Mucosa of descending colon (tissue), 3 donors: ENCODE measurements at regions not wholly inside any gene's neighbourhood (a gene's known extent, or its start where the extent isn't known, plus 50 kb on each side); places are given as distances from the start of the nearest gene placed in this dataset.

Source experiments
- ATAC-seq: fragments of 200-7000 bp; cut with Tn5 transposase; one replicate; pipeline ENCODE4 v1.9.1; 2020; ENCODE audit warnings: mild to moderate bottlenecking, moderate library complexity
- DNase-seq, 3 donors: peaks; one replicate each; pipeline ENCODE4 v3.0.0-alpha.2; 2020
- H3K36me3 ChIP-seq: fragments of 200-600 bp; one replicate; pipeline ENCODE4 v1.8.0; 2021; ENCODE audit warnings: low read depth, mild to moderate bottlenecking
- H3K4me1 ChIP-seq: fragments of 200-600 bp; one replicate; pipeline ENCODE4 v1.8.0; 2021; ENCODE audit warnings: low read depth, mild to moderate bottlenecking
- H3K4me3 ChIP-seq: fragments of 200-600 bp; one replicate; pipeline ENCODE4 v1.8.0; 2021; ENCODE audit warnings: mild to moderate bottlenecking
- H3K9me3 ChIP-seq: fragments of 200-600 bp; one replicate; pipeline ENCODE4 v1.8.0; 2021; ENCODE audit warnings: mild to moderate bottlenecking
- CTCF ChIP-seq: fragments of 200-600 bp; IDR thresholded peaks from one replicate; pipeline ENCODE4 v1.8.0; 2022; ENCODE audit warnings: antibody characterized with exemption, mild to moderate bottlenecking
- intact Hi-C, 2 donors: fragments of 100-400 bp; cut with DNase I in 1 of 2; cut with micrococcal nuclease in 1 of 2; formaldehyde crosslinking; loops; one replicate each; pipeline versions ENCODE4 v1.11.0 to v1.11.1; 2022; cut with DNase I, micrococcal nuclease
- donor health status: DM: no; HTN: no; CAD: no; lungs with moderate emphysema.
- donor health status: DM: no; HTN: no; CAD: no.
- donor health status: DM: no; HTN: yes; CAD: no.

GRCh38 chr5:3354606-3355005 is 241.0 kb upstream of the IRX1 start:
- ATAC-seq: no peak
- no peak for DNase-seq
- H3K4me3 ChIP-seq: no peak overlapping the region
- no peak for TF ChIP-seq CTCF
- H3K9me3 ChIP-seq: no peaks in the 10 kb centered on the region
- no peaks in the 10 kb centered on the region for H3K4me1 ChIP-seq
- no peaks in the 10 kb centered on the region for H3K36me3 ChIP-seq
- intact Hi-C loops: no loop called here

- Histone ChIP-seq H3K4me1 (no peaks in the 10 kb centered on the region), H3K4me3 (no peak overlapping the region), H3K36me3 (no peaks in the 10 kb centered on the region), H3K9me3 (peaks cover 7% of the 10 kb centered on the region)
- no peak for TF ChIP-seq CTCF
- ATAC-seq: no peak
- no peak for DNase-seq
- intact Hi-C loops: no loop called here
These were observed 242.1 kb upstream of the IRX1 start for GRCh38 chr5:3353561-3353960.

GRCh38 chr5:3352711-3353110 is 242.9 kb upstream of the IRX1 start:
- TF ChIP-seq CTCF: no peak
- Histone ChIP-seq H3K4me1 (no peaks in the 10 kb centered on the region), H3K9me3 (peaks cover 14% of the 10 kb centered on the region), H3K36me3 (no peaks in the 10 kb centered on the region), H3K4me3 (no peak overlapping the region)
- intact Hi-C loops: no loop called here
- no peak for DNase-seq
- no peak for ATAC-seq

GRCh38 chr5:3351581-3352442 is 243.8 kb upstream of the IRX1 start:
- no peak overlapping the region for H3K4me3 ChIP-seq
- no peak for ATAC-seq
- TF ChIP-seq CTCF: no peak
- no peaks in the 10 kb centered on the region for H3K4me1 ChIP-seq
- intact Hi-C loops: no loop called here
- H3K9me3 ChIP-seq: peaks cover 19% of the 10 kb centered on the region
- H3K36me3 ChIP-seq: no peaks in the 10 kb centered on the region
- DNase-seq: no peak

GRCh38 chr5:3350781-3351180 is 244.9 kb upstream of the IRX1 start:
- H3K4me3 ChIP-seq: no peak overlapping the region
- intact Hi-C loops: no loop called here
- ATAC-seq: no peak
- DNase-seq: no peak
- no peak for TF ChIP-seq CTCF
- peaks cover 19% of the 10 kb centered on the region for H3K9me3 ChIP-seq
- H3K4me1 ChIP-seq: no peaks in the 10 kb centered on the region
- no peaks in the 10 kb centered on the region for H3K36me3 ChIP-seq
